ENCODE measurements at regions not wholly inside any gene's neighbourhood (a gene's known extent, or its start where the extent isn't known, plus 50 kb on each side); places are given as distances from the start of the nearest gene placed in this dataset.

DNA sequence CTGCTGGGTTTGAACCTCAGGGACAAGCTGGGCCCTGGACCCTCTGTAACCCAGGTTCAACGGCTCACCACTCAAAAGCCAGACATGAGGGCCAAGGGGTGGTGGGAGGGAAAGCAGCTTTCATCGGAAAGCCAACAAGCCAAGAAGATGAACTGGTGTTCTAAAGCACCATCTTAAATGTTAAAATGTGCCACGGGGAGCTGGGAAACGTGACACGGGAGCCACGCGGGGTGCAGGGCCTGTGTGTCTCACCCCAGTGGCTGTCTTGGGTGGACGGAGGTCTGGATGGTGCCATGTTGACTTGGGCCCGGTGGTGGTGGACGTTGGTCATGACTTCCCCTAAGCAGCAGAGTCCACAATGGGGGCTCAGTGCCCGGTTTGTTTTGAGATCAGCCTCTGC, 97.7 kb upstream of the SFSWAP start:
- Histone ChIP-seq H3K9me3 (ENCODE audit: control insufficient read depth in 4 of 4, insufficient read depth in 3 of 4, low read length in 3 of 4) (no peaks in the 10 kb centered on the region), H3K36me3 (ENCODE audit: control insufficient read depth in 4 of 4, insufficient read depth in 4 of 4, low read length in 4 of 4) (no peaks in the 10 kb centered on the region), H3K4me1 (ENCODE audit: control insufficient read depth in 5 of 5, insufficient read depth in 5 of 5, low read length in 5 of 5) (peaks cover 0 to 3% (median 0%) of the 10 kb centered on the region in 5 donors), H3K27ac (ENCODE audit: low read depth in 1 of 2, low read length in 1 of 2) (no peak overlapping the region), H3K9ac (ENCODE audit: insufficient read depth in 1 of 2, low read length in 2 of 2) (no peak overlapping the region), H3K4me3 (no peak overlapping the region), H3K27me3 (ENCODE audit: control insufficient read depth in 3 of 3, insufficient read depth in 3 of 3, low read length in 2 of 3) (peaks cover 0 to 9% (median 0%) of the 10 kb centered on the region in 3 donors)
- TF ChIP-seq CTCF (IDR thresholded peaks at IDR 0.05; ENCODE audit: control extremely low read depth, extremely low read depth): no peak
- ATAC-seq (ENCODE audit: insufficient read depth, low FRiP score) (no peak), DNase-seq (no peak)
- 85 to 90% methylated on average over 11 of the region's 11 CpGs for WGBS, 2 donors

DNA sequence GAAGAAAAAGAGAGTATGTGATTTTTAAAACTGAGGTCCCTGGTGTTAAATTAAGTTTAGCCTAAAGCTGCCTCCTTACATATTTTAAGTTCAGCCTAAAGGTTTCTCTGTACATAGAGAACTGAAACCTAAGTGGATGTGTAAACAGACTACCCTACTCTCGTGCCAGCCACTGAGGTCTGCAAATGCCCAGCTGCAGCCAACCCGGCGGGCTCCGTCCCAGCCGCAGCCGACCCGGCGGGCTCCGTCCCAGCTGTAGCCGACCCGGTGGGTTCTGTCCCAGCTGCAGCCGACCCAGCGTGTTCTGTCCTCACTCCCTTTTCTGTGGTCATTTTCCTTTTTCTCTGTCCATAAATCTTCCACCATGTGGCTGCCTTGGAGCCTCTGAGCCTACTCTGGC, 97.2 kb upstream of the SFSWAP start:
- 68 to 83% methylated on average over 13 of the region's 13 CpGs for WGBS, 2 donors
- DNase-seq (no peak), ATAC-seq (ENCODE audit: insufficient read depth, low FRiP score) (no peak)
- Histone ChIP-seq H3K9me3 (ENCODE audit: control insufficient read depth in 4 of 4, insufficient read depth in 3 of 4, low read length in 3 of 4) (no peaks in the 10 kb centered on the region), H3K36me3 (ENCODE audit: control insufficient read depth in 4 of 4, insufficient read depth in 4 of 4, low read length in 4 of 4) (no peaks in the 10 kb centered on the region), H3K4me1 (ENCODE audit: control insufficient read depth in 5 of 5, insufficient read depth in 5 of 5, low read length in 5 of 5) (peaks cover 0 to 2% (median 0%) of the 10 kb centered on the region in 5 donors), H3K9ac (ENCODE audit: insufficient read depth in 1 of 2, low read length in 2 of 2) (no peak overlapping the region), H3K27me3 (ENCODE audit: control insufficient read depth in 3 of 3, insufficient read depth in 3 of 3, low read length in 2 of 3) (peaks cover 0 to 8% (median 0%) of the 10 kb centered on the region in 3 donors), H3K4me3 (no peak overlapping the region), H3K27ac (ENCODE audit: low read depth in 1 of 2, low read length in 1 of 2) (no peak overlapping the region)
- no peak for TF ChIP-seq CTCF (IDR thresholded peaks at IDR 0.05; ENCODE audit: control extremely low read depth, extremely low read depth)

- Histone ChIP-seq H3K4me3 (no peak overlapping the region), H3K4me1 (ENCODE audit: control insufficient read depth in 5 of 5, insufficient read depth in 5 of 5, low read length in 5 of 5) (no peaks in the 10 kb centered on the region), H3K27me3 (ENCODE audit: control insufficient read depth in 3 of 3, insufficient read depth in 3 of 3, low read length in 2 of 3) (peaks cover 0 to 5% (median 5%) of the 10 kb centered on the region in 3 donors), H3K9ac (ENCODE audit: insufficient read depth in 1 of 2, low read length in 2 of 2) (no peak overlapping the region), H3K9me3 (ENCODE audit: control insufficient read depth in 4 of 4, insufficient read depth in 3 of 4, low read length in 3 of 4) (peaks cover 0 to 5% (median 0%) of the 10 kb centered on the region in 4 donors), H3K27ac (ENCODE audit: low read depth in 1 of 2, low read length in 1 of 2) (no peak overlapping the region), H3K36me3 (ENCODE audit: control insufficient read depth in 4 of 4, insufficient read depth in 4 of 4, low read length in 4 of 4) (no peaks in the 10 kb centered on the region)
- no peak for TF ChIP-seq CTCF (IDR thresholded peaks at IDR 0.05; ENCODE audit: control extremely low read depth, extremely low read depth)
- DNase-seq (no peak), ATAC-seq (ENCODE audit: insufficient read depth, low FRiP score) (no peak)
- 63 to 70% methylated on average over 6 of the region's 6 CpGs for WGBS, 2 donors
These were observed 95.4 kb upstream of the SFSWAP start for GRCh38 chr12:131615326-131616042.
